Astrocyte of the spinal cord (primary cell): ENCODE measurements at regions not wholly inside any gene's neighbourhood (a gene's known extent, or its start where the extent isn't known, plus 50 kb on each side); places are given as distances from the start of the nearest gene placed in this dataset.
"Not testable (repeated sequence)": the region's sequence is repeated elsewhere in the genome, so short reads cannot be mapped to it uniquely, and the experiment has no call there.

Experiments
- DNase-seq: peaks from one replicate; pipeline ENCODE4 v3.0.0; 2011; ENCODE audit warnings: low read depth, low spot score
- H3K4me3 ChIP-seq: 2 replicates; pipeline ENCODE4 v1.5.1; 2011; ENCODE audit warnings: low read depth, mild to moderate bottlenecking, low read length, moderate library complexity
- in situ Hi-C: cut with HindIII; loops from 2 replicates; pipeline ENCODE4 v1.10.0; 2017; ENCODE audit warnings: low sequenced_read_pairs
- TF ChIP-seq, protein P1 (sequence below): IDR thresholded peaks from 2 replicates; pipeline ENCODE4 v1.5.1; 2012; ENCODE audit warnings: low read depth, mild to moderate bottlenecking, low read length, inconsistent platforms

DNA sequence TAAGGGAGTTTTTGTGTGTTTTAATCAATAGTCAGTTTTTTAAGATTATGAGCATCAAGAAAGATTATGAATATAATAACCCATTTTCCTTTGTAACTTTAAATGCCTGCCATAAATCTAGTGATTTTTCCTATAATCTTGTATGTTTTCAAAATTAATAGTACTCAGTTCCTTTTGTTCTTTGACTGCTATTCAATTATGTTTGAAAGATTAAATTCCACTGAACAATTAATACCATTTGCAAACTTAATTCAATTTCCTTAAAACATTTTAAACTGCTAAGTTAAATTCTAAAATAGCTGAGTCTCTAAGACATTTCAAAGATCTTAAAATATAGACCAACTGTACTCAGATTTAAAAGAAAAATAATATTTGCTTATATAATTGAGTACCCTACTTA, 1173.9 kb upstream of the TMEFF2 start:
- no peak overlapping the region for H3K4me3 ChIP-seq
- no peak for DNase-seq

DNA sequence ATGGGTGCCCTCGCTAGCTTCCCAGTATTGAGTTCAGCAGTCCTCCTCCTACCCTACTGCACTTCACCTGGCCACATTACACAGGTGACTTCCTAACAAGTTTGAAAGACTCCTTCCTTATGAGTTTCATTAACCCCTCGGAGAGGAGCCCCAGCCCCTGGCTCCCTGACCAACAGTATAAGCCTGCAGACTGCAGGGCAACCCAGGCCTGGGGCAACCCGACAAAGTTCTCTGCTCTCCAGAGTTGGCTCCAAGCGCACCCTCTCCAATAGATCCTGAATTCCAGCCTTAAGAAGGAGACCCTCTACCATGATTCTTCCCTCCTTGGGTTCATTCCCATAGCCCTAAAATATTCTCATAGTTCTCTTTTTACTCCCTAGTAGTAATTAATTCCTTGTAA, 1162.8 kb upstream of the TMEFF2 start:
- DNase-seq: no peak
- TF ChIP-seq, protein P1, sequence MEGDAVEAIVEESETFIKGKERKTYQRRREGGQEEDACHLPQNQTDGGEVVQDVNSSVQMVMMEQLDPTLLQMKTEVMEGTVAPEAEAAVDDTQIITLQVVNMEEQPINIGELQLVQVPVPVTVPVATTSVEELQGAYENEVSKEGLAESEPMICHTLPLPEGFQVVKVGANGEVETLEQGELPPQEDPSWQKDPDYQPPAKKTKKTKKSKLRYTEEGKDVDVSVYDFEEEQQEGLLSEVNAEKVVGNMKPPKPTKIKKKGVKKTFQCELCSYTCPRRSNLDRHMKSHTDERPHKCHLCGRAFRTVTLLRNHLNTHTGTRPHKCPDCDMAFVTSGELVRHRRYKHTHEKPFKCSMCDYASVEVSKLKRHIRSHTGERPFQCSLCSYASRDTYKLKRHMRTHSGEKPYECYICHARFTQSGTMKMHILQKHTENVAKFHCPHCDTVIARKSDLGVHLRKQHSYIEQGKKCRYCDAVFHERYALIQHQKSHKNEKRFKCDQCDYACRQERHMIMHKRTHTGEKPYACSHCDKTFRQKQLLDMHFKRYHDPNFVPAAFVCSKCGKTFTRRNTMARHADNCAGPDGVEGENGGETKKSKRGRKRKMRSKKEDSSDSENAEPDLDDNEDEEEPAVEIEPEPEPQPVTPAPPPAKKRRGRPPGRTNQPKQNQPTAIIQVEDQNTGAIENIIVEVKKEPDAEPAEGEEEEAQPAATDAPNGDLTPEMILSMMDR: no peak
- no peak overlapping the region for H3K4me3 ChIP-seq
- in situ Hi-C loops: no loop called here

More for the DNA sequence above, 1173.9 kb upstream of the TMEFF2 start:
- TF ChIP-seq, protein P1: no peak
- in situ Hi-C loops: no loop called here

DNA sequence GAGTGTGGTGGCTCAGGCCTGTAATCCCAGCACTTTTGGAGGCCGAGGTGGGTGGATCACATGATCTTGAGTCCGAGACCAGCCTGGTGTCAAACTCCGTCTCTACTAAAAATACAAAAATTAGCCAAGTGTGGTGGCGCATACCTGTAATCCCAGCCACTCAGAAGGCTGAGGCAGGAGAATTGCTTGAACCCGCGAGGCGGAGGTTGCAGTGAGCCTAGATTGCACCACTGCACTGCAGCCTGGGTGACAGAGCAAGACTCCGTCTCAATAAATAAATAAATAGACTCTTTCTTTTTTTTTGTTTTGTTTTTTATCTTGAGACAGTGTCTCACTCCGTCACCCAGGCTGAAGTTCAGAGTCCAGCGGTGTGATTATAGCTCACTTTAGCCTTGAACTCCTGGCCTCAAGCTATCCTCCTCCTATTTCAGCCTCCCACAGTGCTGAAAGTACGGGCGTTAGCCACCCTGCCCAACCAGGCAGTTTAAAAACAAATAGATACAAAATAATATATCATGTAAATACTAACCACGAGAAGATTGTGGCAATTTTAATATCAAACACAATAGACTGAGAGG, 1158.0 kb upstream of the TMEFF2 start:
- H3K4me3 ChIP-seq, DNase-seq, in situ Hi-C loops: not testable (repeated sequence)

DNA sequence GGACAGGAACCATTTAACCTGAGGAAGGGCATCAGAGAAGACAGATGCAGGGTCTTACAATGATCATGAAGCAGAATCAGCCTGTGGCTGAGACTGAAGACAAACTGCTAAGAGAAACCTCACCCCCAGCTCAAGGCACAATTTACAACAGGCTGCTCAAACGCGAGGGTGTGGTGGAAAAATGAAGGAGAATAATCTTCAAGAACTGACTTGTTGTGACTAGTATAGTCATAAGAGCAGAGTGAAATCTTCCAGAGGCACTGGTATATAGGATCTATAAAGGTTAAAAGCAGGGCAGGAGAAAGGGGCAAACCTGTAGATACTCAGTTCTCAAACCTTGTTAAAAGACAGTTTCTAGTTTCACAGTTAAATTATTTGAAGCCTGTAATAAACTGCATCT, 1155.8 kb upstream of the TMEFF2 start:
- in situ Hi-C loops: no loop called here
- TF ChIP-seq, protein P1: no peak
- H3K4me3 ChIP-seq: no peak overlapping the region
- DNase-seq: no peak

DNA sequence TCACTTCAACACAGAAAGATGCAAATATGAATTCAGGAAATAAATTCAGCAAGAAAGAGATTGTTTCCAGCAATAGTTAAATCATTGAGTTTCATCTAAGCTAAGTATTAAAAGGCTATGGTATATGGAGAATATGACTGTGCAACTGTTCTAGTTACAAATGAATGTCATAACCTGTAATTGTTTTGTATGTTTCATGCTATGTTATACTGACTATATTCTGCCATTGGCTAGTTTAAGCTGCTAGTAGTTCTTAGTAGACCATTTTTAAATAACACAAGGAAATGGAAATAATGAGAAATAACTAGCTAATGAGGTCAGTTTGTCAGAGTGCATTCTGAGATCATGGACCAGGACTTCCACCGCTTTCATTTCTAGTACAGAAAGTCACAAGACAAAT, 1154.9 kb upstream of the TMEFF2 start:
- no peak for DNase-seq
- in situ Hi-C loops: no loop called here
- H3K4me3 ChIP-seq: no peak overlapping the region
- TF ChIP-seq, protein P1: no peak

DNA sequence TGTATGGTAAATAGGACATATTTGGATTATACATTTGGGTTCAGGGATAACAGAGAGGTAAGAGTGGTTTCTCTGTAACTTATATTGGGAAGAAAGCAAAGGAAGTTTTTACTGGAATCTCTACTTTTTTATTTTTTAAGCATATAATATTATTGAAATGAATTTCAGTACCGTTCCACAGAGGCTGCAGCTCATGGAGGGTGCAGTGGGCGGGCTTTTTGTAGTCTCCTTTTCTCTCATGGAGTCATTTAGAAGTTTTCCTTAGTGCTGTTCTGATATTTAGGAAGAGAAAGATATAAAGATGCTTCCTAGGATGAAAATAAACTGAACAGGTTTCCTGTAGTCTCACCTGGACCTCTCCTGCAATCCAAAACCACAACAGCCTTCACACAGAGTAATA, 1153.3 kb upstream of the TMEFF2 start:
- TF ChIP-seq, protein P1: no peak
- no peak for DNase-seq
- in situ Hi-C loops: no loop called here
- H3K4me3 ChIP-seq: no peak overlapping the region

DNA sequence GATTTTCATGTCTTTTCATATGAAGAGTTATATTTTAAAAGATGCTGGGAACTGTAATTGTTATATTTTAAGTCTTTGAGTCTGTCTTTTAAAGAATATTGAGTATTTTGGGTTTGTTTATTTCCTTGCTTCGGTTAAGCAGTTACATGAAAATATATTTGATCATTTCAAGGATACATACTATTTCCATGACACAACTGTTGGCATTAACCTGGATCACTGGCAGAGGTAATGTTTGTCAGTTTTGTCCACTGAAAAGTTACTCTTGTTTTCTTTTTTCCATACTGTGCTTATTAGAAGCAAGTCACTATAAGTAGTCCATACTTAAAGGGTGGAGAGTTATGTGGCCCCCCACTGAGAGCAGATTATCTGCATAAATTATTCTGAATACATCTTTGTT, 1142.0 kb upstream of the TMEFF2 start:
- TF ChIP-seq, protein P1: no peak
- in situ Hi-C loops: no loop called here
- no peak for DNase-seq
- H3K4me3 ChIP-seq: no peak overlapping the region
